Activated T-cell treated with anti-CD3 and anti-CD28 coated beads, Interleukin-2, amount 50 U/mL, for 72 hours (primary cell): ENCODE measurements at regions not wholly inside any gene's neighbourhood (a gene's known extent, or its start where the extent isn't known, plus 50 kb on each side); places are given as distances from the start of the nearest gene placed in this dataset.

Experiments used
- ATAC-seq, 2 donors: fragments of 150-1000 bp; cut with Tn5 transposase; replicated peaks in 1 of 2; 2 replicates each; pipeline ENCODE4 v1.10.0; 2021; ENCODE audit warnings: moderate library complexity in 2 of 2, mild to moderate bottlenecking in 1 of 2
- DNase-seq, 2 donors: peaks; one replicate each; pipeline ENCODE4 v3.0.0; 2021 to 2022; ENCODE audit warnings: mixed read lengths in 1 of 2
- H3K27ac Mint-ChIP-seq: one replicate; pipeline ENCODE4 v1.8.0; 2022; ENCODE audit warnings: mild to moderate bottlenecking, moderate library complexity, mixed read lengths
- H3K27me3 Mint-ChIP-seq: one replicate; pipeline ENCODE4 v1.8.0; 2022; ENCODE audit warnings: low read depth, mixed read lengths
- H3K36me3 Mint-ChIP-seq, 2 donors: one replicate each; pipeline ENCODE4 v1.8.0; 2022; ENCODE audit warnings: mixed read lengths in 2 of 2, mild to moderate bottlenecking in 1 of 2; ENCODE audit not compliant: insufficient read depth in 2 of 2
- H3K4me1 Mint-ChIP-seq: one replicate; pipeline ENCODE4 v1.8.0; 2022; ENCODE audit warnings: low read depth, mixed read lengths
- H3K4me3 Mint-ChIP-seq, 2 donors: one replicate each; pipeline ENCODE4 v1.8.0; 2022; ENCODE audit warnings: mild to moderate bottlenecking in 2 of 2, mixed read lengths in 2 of 2, moderate library complexity in 2 of 2
- H3K9me3 Mint-ChIP-seq, 2 donors: one replicate each; pipeline ENCODE4 v1.8.0; 2022; ENCODE audit warnings: mixed read lengths in 2 of 2

DNA sequence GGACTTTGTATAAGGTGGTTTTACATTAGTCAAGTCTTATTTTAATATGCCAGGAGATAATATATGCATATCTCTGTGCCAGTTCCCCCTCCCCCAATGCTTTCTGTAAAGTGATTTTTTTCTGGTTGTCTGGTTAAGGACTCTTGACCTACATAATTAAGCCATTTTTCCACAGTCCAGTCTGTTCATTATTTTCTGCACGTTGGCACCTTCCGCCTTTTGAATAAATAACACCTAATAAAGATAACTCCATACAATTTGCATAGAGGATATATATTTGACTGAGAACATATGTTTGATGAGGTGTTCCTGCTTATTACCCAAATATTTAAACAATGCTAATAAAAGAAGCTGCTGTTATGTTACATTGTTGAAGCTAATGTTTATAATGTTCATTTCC, 320.9 kb downstream of the DMAC1 start:
- Mint-ChIP-seq H3K4me3 (no peak overlapping the region), H3K27me3 (peaks cover 9% of the 10 kb centered on the region), H3K36me3 (no peaks in the 10 kb centered on the region), H3K27ac (no peak overlapping the region), H3K9me3 (no peaks in the 10 kb centered on the region), H3K4me1 (no peaks in the 10 kb centered on the region)
- DNase-seq (no peak), ATAC-seq (no peak)

DNA sequence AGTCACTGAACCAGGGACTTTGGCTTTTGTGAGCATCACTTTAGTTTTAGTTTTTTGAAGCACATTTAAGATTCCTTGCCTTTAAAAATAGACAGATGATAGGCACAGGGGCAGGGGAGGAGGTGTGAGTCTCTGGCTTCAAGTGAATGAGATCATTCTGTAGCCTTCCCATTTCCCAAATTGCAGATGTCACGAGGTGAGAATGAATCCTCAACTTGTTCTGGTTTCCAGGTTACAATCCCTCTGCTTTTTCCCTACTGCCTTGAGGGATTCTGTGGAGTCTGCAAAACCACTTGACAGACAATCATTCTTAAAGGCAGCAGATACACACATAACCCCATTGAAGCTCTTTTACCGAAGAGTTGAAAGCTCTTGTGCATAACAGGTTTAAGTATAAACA, 332.4 kb downstream of the DMAC1 start:
- no peak for ATAC-seq
- Mint-ChIP-seq H3K27ac (no peak overlapping the region), H3K4me3 (no peak overlapping the region), H3K36me3 (no peaks in the 10 kb centered on the region), H3K4me1 (no peaks in the 10 kb centered on the region), H3K9me3 (no peaks in the 10 kb centered on the region), H3K27me3 (peaks cover 17% of the 10 kb centered on the region)
- no peak for DNase-seq

DNA sequence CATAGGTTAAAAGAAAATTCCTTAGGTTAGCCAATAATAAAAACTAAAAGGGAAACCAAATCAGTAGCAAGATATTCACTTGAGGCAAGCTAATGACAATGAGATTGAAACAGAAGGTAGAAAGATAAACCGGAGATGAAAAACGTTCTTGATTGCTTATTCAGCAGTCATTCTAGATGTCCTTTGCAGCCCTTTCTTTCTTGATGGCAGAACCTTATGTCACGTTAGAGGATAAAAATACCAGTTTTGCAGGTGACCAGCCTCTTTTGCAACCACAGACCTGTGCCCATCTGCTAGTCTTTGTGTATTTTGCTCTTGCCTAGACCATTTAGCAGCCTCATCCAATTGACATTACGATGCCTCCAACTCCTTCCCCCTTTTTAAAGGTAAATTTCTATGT, 337.8 kb downstream of the DMAC1 start:
- no peak overlapping the region for H3K4me3 Mint-ChIP-seq

DNA sequence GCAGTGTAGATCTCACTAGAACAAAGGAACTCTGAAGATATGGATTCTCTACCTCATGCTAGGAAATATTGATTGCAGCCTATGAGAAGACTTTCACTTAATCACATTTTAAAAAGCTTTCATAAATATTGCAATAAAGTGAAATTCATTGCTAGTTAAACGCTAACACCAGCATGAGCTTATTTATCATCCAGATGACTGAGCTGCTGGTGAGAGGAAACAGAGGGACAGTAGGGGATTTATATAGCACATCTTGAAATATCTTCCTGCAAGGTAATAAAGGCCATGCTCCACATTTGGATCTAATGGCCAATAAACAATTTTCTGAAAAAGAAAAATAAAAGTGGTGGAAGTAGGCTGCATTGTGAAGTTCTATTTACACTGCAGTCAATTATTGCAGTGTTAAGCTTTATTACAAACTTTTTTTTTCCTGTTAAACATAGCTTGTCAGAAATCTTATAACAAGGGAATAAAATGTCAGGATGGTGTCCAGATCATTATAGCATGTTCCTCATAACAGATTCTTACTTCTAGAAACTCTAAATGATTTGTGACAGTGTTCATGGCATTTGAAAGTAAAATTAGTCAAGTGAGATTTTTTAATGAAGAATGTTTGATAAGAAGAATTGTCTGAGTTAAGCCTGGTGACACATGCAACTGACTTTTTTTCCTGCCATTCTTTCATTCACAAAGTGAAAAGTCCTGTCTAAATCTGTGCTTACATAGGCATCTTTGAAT, 342.6 kb downstream of the DMAC1 start:
- H3K4me3 Mint-ChIP-seq = no peak overlapping the region
- no peak for DNase-seq
- H3K27ac Mint-ChIP-seq = no peak overlapping the region
- H3K36me3 Mint-ChIP-seq = no peaks in the 10 kb centered on the region
- H3K4me1 Mint-ChIP-seq = no peaks in the 10 kb centered on the region
- peaks cover 11% of the 10 kb centered on the region for H3K27me3 Mint-ChIP-seq
- ATAC-seq = no peak
- peaks cover 2% of the 10 kb centered on the region in 2 donors for H3K9me3 Mint-ChIP-seq

More for the DNA sequence above, 337.8 kb downstream of the DMAC1 start:
- Mint-ChIP-seq H3K27me3 (peaks cover 20% of the 10 kb centered on the region), H3K36me3 (no peaks in the 10 kb centered on the region), H3K27ac (no peak overlapping the region), H3K9me3 (peaks cover 2% of the 10 kb centered on the region in 2 donors), H3K4me1 (no peaks in the 10 kb centered on the region)
- no peak for ATAC-seq
- DNase-seq = no peak

DNA sequence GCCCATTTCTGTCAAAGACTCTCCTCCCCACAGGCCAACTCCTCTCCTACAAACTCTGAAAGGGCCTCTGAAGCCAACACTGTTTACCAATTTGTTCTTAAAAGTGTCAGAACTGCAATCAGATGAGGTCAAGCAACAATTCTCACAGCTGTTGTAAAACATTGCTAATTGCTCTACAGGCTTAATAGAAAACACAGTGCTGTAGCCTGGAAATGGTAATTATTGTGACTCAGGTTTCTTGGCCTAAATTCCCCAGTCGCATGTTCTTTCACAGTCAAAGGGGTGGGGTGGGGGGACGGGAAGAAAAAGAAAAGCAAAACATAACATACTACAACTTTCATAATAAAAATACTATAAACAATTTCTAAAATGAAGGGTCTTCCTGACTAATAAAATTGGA, 343.2 kb downstream of the DMAC1 start:
- no peak overlapping the region for H3K4me3 Mint-ChIP-seq
- DNase-seq (no peak), ATAC-seq (no peak)
- H3K4me1 Mint-ChIP-seq = no peaks in the 10 kb centered on the region
- H3K9me3 Mint-ChIP-seq = peaks cover 2% of the 10 kb centered on the region in 2 donors
- no peaks in the 10 kb centered on the region for H3K36me3 Mint-ChIP-seq
- peaks cover 11% of the 10 kb centered on the region for H3K27me3 Mint-ChIP-seq
- H3K27ac Mint-ChIP-seq = no peak overlapping the region

DNA sequence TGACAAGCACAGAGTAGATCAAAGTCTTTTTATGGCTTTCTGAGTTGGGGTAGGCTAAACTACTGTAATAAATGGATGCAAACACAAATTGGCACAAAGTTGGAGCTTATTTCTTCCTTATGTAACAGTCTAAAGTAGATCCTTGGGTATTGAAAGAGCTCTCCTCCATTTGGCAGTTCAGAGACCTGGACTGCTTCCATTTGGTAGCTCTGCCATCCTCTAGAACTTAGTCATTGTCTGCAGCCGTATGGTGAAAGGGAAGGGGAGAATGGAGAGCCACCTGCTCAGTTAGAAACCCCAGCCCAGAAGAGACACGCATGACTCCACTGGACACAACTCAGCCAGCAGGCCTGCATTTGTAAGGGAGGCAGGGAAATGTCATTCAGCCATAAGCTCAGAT, 345.0 kb downstream of the DMAC1 start:
- DNase-seq = no peak
- no peak overlapping the region for H3K27ac Mint-ChIP-seq
- no peaks in the 10 kb centered on the region for H3K9me3 Mint-ChIP-seq
- no peaks in the 10 kb centered on the region for H3K4me1 Mint-ChIP-seq
- H3K4me3 Mint-ChIP-seq = no peak overlapping the region
- no peaks in the 10 kb centered on the region for H3K36me3 Mint-ChIP-seq
- no peak for ATAC-seq
- H3K27me3 Mint-ChIP-seq = peaks cover 11% of the 10 kb centered on the region

DNA sequence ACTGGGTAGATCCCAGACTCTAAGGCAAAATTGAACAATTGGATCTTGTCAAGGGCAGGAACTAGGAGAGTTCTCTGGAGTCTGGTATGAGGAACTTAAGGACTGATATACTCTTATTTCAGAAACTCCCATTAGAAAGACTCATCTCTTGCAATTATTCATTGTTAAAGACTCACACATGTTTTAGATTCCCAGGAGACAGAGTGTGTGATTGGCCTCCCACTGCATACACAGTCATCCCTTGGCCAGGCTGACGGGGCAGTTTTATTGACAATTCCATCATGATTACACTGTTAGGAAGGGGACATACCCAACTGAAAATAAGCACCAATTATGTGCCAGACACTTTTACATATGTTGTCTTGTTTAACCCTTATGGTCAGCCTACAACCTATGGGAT, 347.2 kb downstream of the DMAC1 start:
- Mint-ChIP-seq H3K36me3 (no peaks in the 10 kb centered on the region), H3K27ac (no peak overlapping the region)

DNA sequence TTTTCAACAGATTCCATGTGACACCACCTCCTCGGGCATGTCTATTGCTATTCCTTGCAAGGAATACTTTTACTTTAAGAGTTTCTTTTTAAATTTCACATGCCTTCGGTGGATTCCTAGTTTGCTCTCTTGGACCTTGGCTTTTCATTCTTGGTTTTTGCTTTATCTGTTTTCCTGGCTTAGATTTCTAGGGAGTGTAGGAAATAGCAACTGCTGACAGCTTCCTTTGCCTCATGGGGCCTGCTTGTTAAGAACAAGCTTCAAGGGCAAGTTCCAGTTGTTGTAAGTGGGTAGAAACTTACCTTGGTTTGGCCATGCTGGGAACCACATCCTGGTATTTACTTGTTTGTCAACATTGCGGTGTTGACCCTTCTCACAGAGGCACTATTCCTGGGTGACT, 348.5 kb downstream of the DMAC1 start:
- Mint-ChIP-seq H3K36me3 (no peaks in the 10 kb centered on the region), H3K27me3 (no peaks in the 10 kb centered on the region), H3K9me3 (peaks cover 2% of the 10 kb centered on the region in 2 donors), H3K4me3 (no peak overlapping the region), H3K27ac (no peak overlapping the region), H3K4me1 (no peaks in the 10 kb centered on the region)
- no peak for DNase-seq
- no peak for ATAC-seq

More for the DNA sequence above, 347.2 kb downstream of the DMAC1 start:
- H3K27me3 Mint-ChIP-seq = no peaks in the 10 kb centered on the region
- H3K4me1 Mint-ChIP-seq = no peaks in the 10 kb centered on the region
- no peak for ATAC-seq
- no peaks in the 10 kb centered on the region for H3K9me3 Mint-ChIP-seq
- H3K4me3 Mint-ChIP-seq = no peak overlapping the region
- DNase-seq = no peak

DNA sequence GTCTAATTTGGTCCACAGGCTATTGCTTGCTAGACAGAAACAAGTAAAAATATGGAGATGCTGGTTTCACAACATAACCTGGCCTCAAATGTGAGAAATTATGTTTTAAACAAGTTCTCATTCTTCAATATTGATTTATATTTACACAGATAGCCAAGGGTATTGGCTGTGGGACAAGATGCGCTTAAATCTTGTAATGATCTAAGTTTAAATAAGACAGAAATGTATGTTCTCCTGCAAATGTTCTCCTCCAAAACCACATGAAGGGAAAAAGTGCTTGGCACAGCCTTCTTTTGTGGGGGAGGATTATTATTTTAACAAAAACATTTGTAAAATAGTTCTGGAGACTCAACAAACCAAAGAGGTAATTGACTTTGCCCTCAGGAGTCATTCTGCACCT, 356.0 kb downstream of the DMAC1 start:
- no peak for ATAC-seq
- H3K9me3 Mint-ChIP-seq = peaks cover 2% of the 10 kb centered on the region in 2 donors
- no peak overlapping the region for H3K4me3 Mint-ChIP-seq
- H3K27me3 Mint-ChIP-seq = no peaks in the 10 kb centered on the region
- H3K4me1 Mint-ChIP-seq = no peaks in the 10 kb centered on the region
- DNase-seq = no peak
- H3K36me3 Mint-ChIP-seq = no peaks in the 10 kb centered on the region
- H3K27ac Mint-ChIP-seq = no peak overlapping the region

DNA sequence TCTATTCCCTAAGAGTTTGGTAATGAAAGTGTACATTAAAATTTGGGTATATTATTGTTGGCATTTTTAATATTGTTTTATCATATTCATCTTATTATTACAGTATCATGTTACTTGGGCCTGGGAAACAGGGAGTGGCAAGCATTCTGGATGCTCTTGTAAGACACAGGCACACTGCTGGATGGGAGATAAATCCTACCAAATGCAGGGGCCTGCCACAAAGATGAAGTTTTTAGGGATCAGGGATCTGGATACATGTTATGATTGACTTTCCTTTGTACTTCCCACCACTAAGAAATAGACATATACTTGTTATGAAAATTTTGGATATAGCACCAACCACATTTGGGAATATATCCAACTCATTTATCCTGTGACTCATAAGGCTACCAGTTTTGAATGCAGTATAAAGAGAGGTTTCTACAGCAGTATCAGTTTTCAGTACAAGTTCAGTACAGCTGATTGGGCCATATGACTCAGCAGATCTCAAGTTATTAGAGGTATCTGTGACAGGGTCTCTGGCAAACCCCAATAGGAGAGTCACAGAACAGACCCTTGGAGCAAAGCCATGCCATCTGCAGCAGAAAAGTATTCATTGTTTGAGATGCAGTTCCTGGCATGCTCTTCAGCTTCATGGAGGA, 360.1 kb downstream of the DMAC1 start:
- no peak overlapping the region for H3K27ac Mint-ChIP-seq
- no peaks in the 10 kb centered on the region for H3K9me3 Mint-ChIP-seq
- ATAC-seq = no peak
- H3K36me3 Mint-ChIP-seq = no peaks in the 10 kb centered on the region
- no peak overlapping the region for H3K4me3 Mint-ChIP-seq
- H3K27me3 Mint-ChIP-seq = no peaks in the 10 kb centered on the region
- no peak for DNase-seq
- no peaks in the 10 kb centered on the region for H3K4me1 Mint-ChIP-seq

DNA sequence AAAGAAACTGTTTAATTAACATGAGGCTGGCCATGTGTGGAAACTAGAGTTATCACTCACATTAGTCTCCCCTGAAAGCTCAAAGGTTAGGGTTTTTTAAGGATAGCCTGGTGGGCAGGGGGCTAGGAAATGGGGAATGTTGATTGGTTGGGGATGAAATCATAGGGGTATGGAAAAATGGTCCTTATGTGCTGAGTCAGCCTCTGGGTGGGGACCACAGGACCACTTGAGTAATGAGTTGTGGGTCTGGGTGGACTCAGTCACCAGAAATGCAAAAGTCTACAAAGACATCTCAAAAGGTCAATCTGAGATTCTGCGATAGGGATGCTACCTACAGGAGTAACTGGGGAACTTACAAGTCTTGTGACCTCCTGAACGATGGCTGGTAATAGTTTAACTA, 362.8 kb downstream of the DMAC1 start:
- Mint-ChIP-seq H3K9me3 (peaks cover 0 to 5% of the 10 kb centered on the region in 2 donors), H3K4me1 (no peaks in the 10 kb centered on the region), H3K27me3 (no peaks in the 10 kb centered on the region), H3K27ac (no peak overlapping the region), H3K4me3 (no peak overlapping the region), H3K36me3 (peaks cover 0 to 4% of the 10 kb centered on the region in 2 donors)
- DNase-seq (no peak), ATAC-seq (no peak)

DNA sequence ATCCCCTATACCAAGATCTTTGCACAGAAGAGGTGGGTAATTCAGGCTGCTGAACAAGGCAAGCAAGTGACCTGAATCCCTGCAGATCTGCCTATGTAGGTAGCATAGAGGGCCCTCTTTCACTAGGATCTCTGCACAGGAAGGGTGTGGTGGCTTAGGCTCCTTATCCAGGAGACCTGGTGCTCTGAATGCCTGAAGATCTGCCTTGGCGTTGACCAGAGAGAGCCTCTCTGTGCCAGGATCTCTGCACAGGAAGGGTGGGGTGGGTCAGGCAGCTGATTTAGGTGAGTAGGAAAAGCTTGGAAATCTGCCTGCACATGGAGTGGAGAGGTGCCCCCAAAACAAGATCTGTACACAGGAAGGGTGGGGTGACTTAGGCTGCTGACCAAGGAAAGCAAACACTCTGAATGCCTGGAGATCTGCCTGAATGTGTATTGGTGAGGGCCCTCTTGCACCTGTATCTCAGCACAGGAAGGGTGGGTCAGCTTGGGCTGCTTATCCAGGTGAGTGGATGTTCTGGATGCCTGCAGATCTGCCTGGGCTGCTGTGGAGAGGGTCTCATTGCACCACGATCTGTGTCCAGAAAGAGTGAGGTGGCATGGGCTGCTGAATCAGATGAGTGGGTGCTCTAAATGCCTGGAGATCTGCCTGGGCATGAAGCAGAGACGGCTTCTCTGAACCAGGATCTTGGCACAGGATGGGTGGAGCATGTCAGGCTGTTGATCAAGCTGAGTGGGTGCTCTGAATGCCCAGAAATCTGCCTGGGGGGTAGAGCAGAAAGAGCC, 365.9 kb downstream of the DMAC1 start:
- Mint-ChIP-seq H3K27me3 (no peaks in the 10 kb centered on the region), H3K27ac (no peak overlapping the region)

DNA sequence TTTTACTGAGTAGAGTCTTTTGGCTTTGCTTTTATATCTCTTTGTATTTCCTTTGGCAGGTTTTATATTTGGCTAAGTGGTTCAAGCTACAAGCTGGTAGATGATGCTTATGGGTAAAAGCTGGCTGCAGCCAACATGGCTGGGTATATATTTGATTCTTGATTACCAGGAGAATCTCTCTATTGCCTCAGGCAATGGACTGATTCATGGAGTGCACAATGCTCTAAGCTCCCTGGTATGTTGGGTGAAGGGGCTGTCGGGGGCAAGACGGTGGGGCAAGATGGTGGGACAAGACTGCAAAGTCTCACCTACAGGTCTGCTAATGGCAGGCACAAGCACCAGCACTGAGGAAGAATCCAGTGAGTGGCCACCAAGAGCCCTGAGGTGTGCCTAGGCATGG, 366.6 kb downstream of the DMAC1 start:
- H3K9me3 Mint-ChIP-seq = peaks cover 3 to 12% of the 10 kb centered on the region in 2 donors
- no peak for ATAC-seq
- no peaks in the 10 kb centered on the region for H3K27me3 Mint-ChIP-seq
- H3K36me3 Mint-ChIP-seq = peaks cover 1 to 5% of the 10 kb centered on the region in 2 donors
- H3K4me1 Mint-ChIP-seq = no peaks in the 10 kb centered on the region
- no peak overlapping the region for H3K4me3 Mint-ChIP-seq
- no peak for DNase-seq
- H3K27ac Mint-ChIP-seq = no peak overlapping the region

More for the DNA sequence above, 365.9 kb downstream of the DMAC1 start:
- peaks cover 1 to 5% of the 10 kb centered on the region in 2 donors for H3K36me3 Mint-ChIP-seq
- H3K4me3 Mint-ChIP-seq = no peak overlapping the region
- ATAC-seq = no peak
- peaks cover 0 to 12% of the 10 kb centered on the region in 2 donors for H3K9me3 Mint-ChIP-seq
- no peak for DNase-seq
- H3K4me1 Mint-ChIP-seq = no peaks in the 10 kb centered on the region
